ENCODE measurements at regions not wholly inside any gene's neighbourhood (a gene's known extent, or its start where the extent isn't known, plus 50 kb on each side); places are given as distances from the start of the nearest gene placed in this dataset.

GRCh38 chr2:47295131-47295980 lies 73.8 kb upstream of the EPCAM start:
- no peak for TF ChIP-seq EP300 (IDR thresholded peaks at IDR 0.05; ENCODE audit: low read length)
- TF ChIP-seq CTCF (IDR thresholded peaks at IDR 0.05 in 2 of 3, conservative IDR thresholded peaks at IDR 0.05 in 1 of 3; ENCODE audit: insufficient read depth in 2 of 3, low read depth in 1 of 3, low read length in 3 of 3) = no peak
- no peak for TF ChIP-seq HIVEP1 (CRISPR knock-in tag; IDR thresholded peaks at IDR 0.05)
- no peak for TF ChIP-seq ZNF518B (CRISPR knock-in tag; IDR thresholded peaks at IDR 0.05)
- TF ChIP-seq ZNF175 (CRISPR knock-in tag; IDR thresholded peaks at IDR 0.05; ENCODE audit: low read depth) = no peak
- TF ChIP-seq ATF2 (CRISPR knock-in tag; IDR thresholded peaks at IDR 0.05) = no peak
- no peak for TF ChIP-seq POLR2A (conservative IDR thresholded peaks at IDR 0.05)

All from K562 (cell line).